IMR-90 (cell line): ENCODE measurements at regions not wholly inside any gene's neighbourhood (a gene's known extent, or its start where the extent isn't known, plus 50 kb on each side); places are given as distances from the start of the nearest gene placed in this dataset.

Source experiments
- ATAC-seq: fragments of 200-7000 bp; cut with Tn5 transposase; 2 replicates; pipeline ENCODE4 v1.9.1; 2020; ENCODE audit warnings: low read depth, mild to moderate bottlenecking, moderate library complexity
- BruUV-seq: library from RNA; stranded (reverse); fragments of 400-500 nt; replicated peaks from 2 replicates; lab custom pipeline; 2021; lab: Mats Ljungman, UMichigan
- CTCF ChIA-PET: fragments of 300-600 bp; formaldehyde crosslinking; extraction: SDS; loops from one replicate; lab custom pipeline; 2021; ENCODE audit warnings: antibody characterized with exemption; lab: Yijun Ruan, JAX
- POLR2A ChIA-PET: fragments of 300-600 bp; sonication (Branson Sonifier 250); formaldehyde crosslinking; loops from one replicate; lab custom pipeline; 2022; ENCODE audit warnings: antibody characterized with exemption; ENCODE audit not compliant: unreplicated experiment; lab: Charles Lee
- DNase-seq: peaks from one replicate; pipeline ENCODE4 v3.0.0; 2013
- H2AFZ ChIP-seq: replicated peaks from 2 replicates; pipeline ENCODE3; 2013; ENCODE audit warnings: low read length, mild to moderate bottlenecking; ENCODE audit not compliant: poor library complexity
- H2AK5ac ChIP-seq: 2 replicates; pipeline ENCODE4 v1.6.1; 2013; ENCODE audit warnings: low read depth, low read length, inconsistent platforms
- H2AK9ac ChIP-seq: replicated peaks from 2 replicates; pipeline ENCODE3; 2013; ENCODE audit warnings: mild to moderate bottlenecking, low read depth, low read length, moderate library complexity; ENCODE audit not compliant: poor library complexity
- H2BK120ac ChIP-seq: 2 replicates; pipeline ENCODE4 v1.6.1; 2013; ENCODE audit warnings: low read depth, low read length, inconsistent platforms
- H2BK15ac ChIP-seq: 3 replicates; pipeline ENCODE4 v1.6.1; 2013; ENCODE audit warnings: low read depth, low read length, inconsistent platforms
- H2BK20ac ChIP-seq: 2 replicates; pipeline ENCODE4 v1.6.1; 2013; ENCODE audit warnings: low read depth, mild to moderate bottlenecking, inconsistent platforms, low read length, moderate library complexity
- H2BK5ac ChIP-seq: 2 replicates; pipeline ENCODE4 v1.6.1; 2013; ENCODE audit warnings: mild to moderate bottlenecking, low read depth, low read length, inconsistent platforms; ENCODE audit not compliant: poor library complexity, severe bottlenecking
- H3K14ac ChIP-seq: replicated peaks from 2 replicates; pipeline ENCODE4 v1.6.1; 2013; ENCODE audit warnings: low read depth, low read length, inconsistent platforms
- H3K18ac ChIP-seq: 2 replicates; pipeline ENCODE4 v1.6.1; 2013; ENCODE audit warnings: low read depth, low read length, control low read depth
- H3K23ac ChIP-seq: 2 replicates; pipeline ENCODE4 v1.6.1; 2013; ENCODE audit warnings: low read depth, low read length, inconsistent platforms
- H3K27ac ChIP-seq: 2 replicates; pipeline ENCODE4 v1.5.1; 2013; ENCODE audit warnings: mild to moderate bottlenecking, control low read depth, low read length; ENCODE audit not compliant: insufficient read depth
- H3K27me3 ChIP-seq: 2 replicates; pipeline ENCODE4 v1.6.1; 2013; ENCODE audit warnings: low read length; ENCODE audit not compliant: control insufficient read depth, insufficient read depth
- H3K36me3 ChIP-seq: 2 replicates; pipeline ENCODE4 v1.6.1; 2013; ENCODE audit warnings: low read length, mixed read lengths; ENCODE audit not compliant: control insufficient read depth, insufficient read depth
- H3K4ac ChIP-seq: 2 replicates; pipeline ENCODE4 v1.6.1; 2013; ENCODE audit warnings: low read depth, low read length, inconsistent platforms
- H3K4me1 ChIP-seq: 2 replicates; pipeline ENCODE4 v1.6.1; 2013; ENCODE audit warnings: low read length, mixed read lengths; ENCODE audit not compliant: control insufficient read depth, insufficient read depth
- H3K4me2 ChIP-seq: 2 replicates; pipeline ENCODE4 v1.6.1; 2013; ENCODE audit warnings: low read depth, mild to moderate bottlenecking, control low read depth, low read length, moderate library complexity
- H3K4me3 ChIP-seq: 2 replicates; pipeline ENCODE4 v1.5.1; 2013; ENCODE audit warnings: low read depth, mild to moderate bottlenecking, control low read depth, low read length, moderate library complexity; ENCODE audit not compliant: insufficient read depth
- H3K56ac ChIP-seq: 2 replicates; pipeline ENCODE4 v1.6.1; 2013; ENCODE audit warnings: low read length, inconsistent platforms; ENCODE audit not compliant: insufficient read depth; ENCODE audit errors: extremely low read depth
- H3K79me1 ChIP-seq, 2 experiments: 2 replicates each; pipeline ENCODE4 v1.6.1; 2013; ENCODE audit warnings: low read length in 2 of 2, inconsistent platforms in 1 of 2, low read depth in 1 of 2
- H3K9ac ChIP-seq: 2 replicates; pipeline ENCODE4 v1.6.1; 2013; ENCODE audit warnings: low read depth, low read length, control low read depth
- H3K9me1 ChIP-seq: 2 replicates; pipeline ENCODE4 v1.6.1; 2013; ENCODE audit warnings: low read length, inconsistent platforms; ENCODE audit not compliant: insufficient read depth
- H3K9me3 ChIP-seq: 2 replicates; pipeline ENCODE4 v1.6.1; 2013; ENCODE audit warnings: low read length; ENCODE audit not compliant: control insufficient read depth, insufficient read depth
- H4K20me1 ChIP-seq: 2 replicates; pipeline ENCODE4 v1.6.1; 2013; ENCODE audit warnings: low read length, inconsistent platforms; ENCODE audit not compliant: insufficient read depth
- H4K5ac ChIP-seq: 2 replicates; pipeline ENCODE4 v1.6.1; 2013; ENCODE audit warnings: mild to moderate bottlenecking, low read depth, low read length, control low read depth
- H4K8ac ChIP-seq, 2 experiments: 2 replicates each; pipeline ENCODE4 v1.6.1; 2013; ENCODE audit warnings: low read depth in 2 of 2, low read length in 2 of 2, control low read depth in 1 of 2, inconsistent platforms in 1 of 2
- H4K91ac ChIP-seq: 2 replicates; pipeline ENCODE4 v1.6.1; 2013; ENCODE audit warnings: low read depth, low read length, inconsistent platforms; ENCODE audit not compliant: insufficient read depth
- BHLHE40 ChIP-seq: fragments of 150-350 bp; IDR thresholded peaks from 2 replicates; pipeline ENCODE4 v1.6.1; 2016; ENCODE audit warnings: mild to moderate bottlenecking, low read depth, low read length
- CHD1 ChIP-seq: IDR thresholded peaks from 2 replicates; pipeline ENCODE4 v1.6.1; 2012; ENCODE audit warnings: low read depth, low read length, improper control_type of control experiment
- FOS ChIP-seq: fragments of 150-350 bp; IDR thresholded peaks from 2 replicates; pipeline ENCODE4 v1.6.1; 2016; ENCODE audit warnings: low read depth, low read length
- NFE2L2 ChIP-seq: fragments of 150-350 bp; IDR thresholded peaks from 2 replicates; pipeline ENCODE4 v1.6.1; 2016; ENCODE audit warnings: low read depth, mild to moderate bottlenecking, low read length
- RFX5 ChIP-seq: IDR thresholded peaks from 2 replicates; pipeline ENCODE4 v1.8.0; 2012; ENCODE audit warnings: low read depth, mild to moderate bottlenecking, low read length, moderate library complexity
- WGBS, 2 experiments: methylation state at CpG; one replicate each; pipeline versions ENCODE4 v1.1.5 to v1.1.7; 2013; ENCODE audit warnings: missing lambda C conversion rate in 2 of 2; ENCODE audit not compliant: insufficient read length in 1 of 2; ENCODE audit errors: extremely low coverage in 2 of 2; 5-methylcytosine and 5-hydroxymethylcytosine counted together
- dilution Hi-C: fragments of 300-500 bp; cut with HindIII; formaldehyde crosslinking; loops from one replicate; pipeline ENCODE4 v1.14.3; 2018; ENCODE audit warnings: low sequenced_read_pairs; ENCODE audit not compliant: unreplicated experiment
- in situ Hi-C: fragments of 300-500 bp; cut with MboI; formaldehyde crosslinking; loops from 3 replicates; pipeline ENCODE4 v1.14.3; 2019; ENCODE audit warnings: low sequenced_read_pairs, inconsistent platforms, mixed read lengths
- intact Hi-C: fragments of 100-400 bp; cut with micrococcal nuclease; formaldehyde crosslinking; loops from 2 replicates; pipeline ENCODE4 v1.10.0; 2022

DNA sequence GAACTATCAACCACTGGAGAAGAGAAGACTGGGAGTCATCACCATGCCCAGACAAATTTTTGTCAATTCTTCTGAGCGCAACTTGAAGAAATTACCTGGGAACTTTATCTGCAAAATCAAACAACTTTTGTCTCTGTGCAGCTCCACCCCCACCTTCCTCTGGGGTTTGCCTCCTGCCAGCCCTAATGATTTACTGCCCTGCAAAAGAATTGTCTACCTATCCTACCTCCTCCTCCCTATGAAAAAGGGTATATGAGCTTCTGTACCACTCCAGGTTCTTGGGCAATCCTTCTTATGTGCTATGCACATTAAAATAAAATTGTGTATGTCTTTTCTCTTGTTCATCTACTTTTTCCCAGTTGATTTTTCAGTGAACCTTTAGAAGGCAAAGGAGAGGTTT is 191.9 kb downstream of the URB2 start:
- dilution Hi-C loops: no loop called here
- H2AK5ac ChIP-seq: no peak overlapping the region
- ChIA-PET POLR2A (no interaction called here), CTCF (no interaction called here)
- no peak overlapping the region for H2BK15ac ChIP-seq
- H3K27ac ChIP-seq: no peak overlapping the region
- H3K4me2 ChIP-seq: no peak overlapping the region
- no peak for TF ChIP-seq NFE2L2
- TF ChIP-seq BHLHE40: no peak
- TF ChIP-seq CHD1: no peak
- no peak for TF ChIP-seq RFX5
- no peak for TF ChIP-seq FOS
- no peaks in the 10 kb centered on the region for H3K36me3 ChIP-seq
- no peak overlapping the region for H2BK20ac ChIP-seq
- H3K23ac ChIP-seq: no peak overlapping the region
- no peak overlapping the region for H2AFZ ChIP-seq
- H2BK120ac ChIP-seq: no peak overlapping the region
- no peak overlapping the region for H2BK5ac ChIP-seq
- no peak overlapping the region for H3K4ac ChIP-seq
- H3K9me3 ChIP-seq: no peaks in the 10 kb centered on the region
- no TSS peak for BruUV-seq
- ATAC-seq (no peak), DNase-seq (no peak)
- intact Hi-C loops: no loop called here
- H2AK9ac ChIP-seq: no peak overlapping the region
- no peaks in the 10 kb centered on the region for H3K27me3 ChIP-seq
- H3K4me3 ChIP-seq: no peak overlapping the region
- H3K4me1 ChIP-seq: no peaks in the 10 kb centered on the region
- no peak overlapping the region for H3K18ac ChIP-seq
- no peak overlapping the region for H4K5ac ChIP-seq
- H3K56ac ChIP-seq: no peak overlapping the region
- H4K91ac ChIP-seq: no peak overlapping the region
- H4K20me1 ChIP-seq: no peaks in the 10 kb centered on the region
- 100% methylated on average over 1 of the region's 1 CpG; no CpG with 5 or more reads in 1 of the 2 experiments for WGBS, 2 experiments
- H3K9ac ChIP-seq: no peak overlapping the region
- no peak overlapping the region for H4K8ac ChIP-seq
- no peaks in the 10 kb centered on the region for H3K9me1 ChIP-seq
- in situ Hi-C loops: no loop called here
- H3K14ac ChIP-seq: no peak overlapping the region
- no peaks in the 10 kb centered on the region for H3K79me1 ChIP-seq
